ENCODE measurements at regions not wholly inside any gene's neighbourhood (a gene's known extent, or its start where the extent isn't known, plus 50 kb on each side); places are given as distances from the start of the nearest gene placed in this dataset.

GRCh38 chr6:87938287-87938686 lies 109.4 kb upstream of the SPACA1 start:
- Histone ChIP-seq H3K9ac (ENCODE audit: low read length in 2 of 2) (no peak overlapping the region), H3K36me3 (ENCODE audit: control insufficient read depth in 2 of 2, insufficient read depth in 2 of 2, low read length in 2 of 2) (no peaks in the 10 kb centered on the region), H3K9me3 (ENCODE audit: control insufficient read depth in 2 of 2, low read length in 2 of 2) (no peaks in the 10 kb centered on the region), H3K27ac (ENCODE audit: low read length) (no peak overlapping the region), H3K27me3 (ENCODE audit: control insufficient read depth in 1 of 2, insufficient read depth in 2 of 2, low read length in 2 of 2) (no peaks in the 10 kb centered on the region), H3K4me1 (ENCODE audit: control insufficient read depth, insufficient read depth, low read length) (peaks cover 3% of the 10 kb centered on the region), H3K4me3 (ENCODE audit: low read length in 2 of 2) (no peak overlapping the region)

- no peak overlapping the region for H3K4me3 ChIP-seq (ENCODE audit: low read length in 2 of 2)
- H3K27me3 ChIP-seq (ENCODE audit: control insufficient read depth in 1 of 2, insufficient read depth in 2 of 2, low read length in 2 of 2), result no peaks in the 10 kb centered on the region
- H3K4me1 ChIP-seq (ENCODE audit: control insufficient read depth, insufficient read depth, low read length), result no peaks in the 10 kb centered on the region
- H3K27ac ChIP-seq (ENCODE audit: low read length), result no peak overlapping the region
- no peaks in the 10 kb centered on the region for H3K36me3 ChIP-seq (ENCODE audit: control insufficient read depth in 2 of 2, insufficient read depth in 2 of 2, low read length in 2 of 2)
- H3K9me3 ChIP-seq (ENCODE audit: control insufficient read depth in 2 of 2, low read length in 2 of 2), result no peaks in the 10 kb centered on the region
- H3K9ac ChIP-seq (ENCODE audit: low read length in 2 of 2), result no peak overlapping the region
Measured at GRCh38 chr6:87936065-87936464, 111.6 kb upstream of the SPACA1 start.

GRCh38 chr6:87935196-87935595 lies 112.4 kb upstream of the SPACA1 start:
- Histone ChIP-seq H3K4me1 (ENCODE audit: control insufficient read depth, insufficient read depth, low read length) (no peaks in the 10 kb centered on the region), H3K9ac (ENCODE audit: low read length in 2 of 2) (no peak overlapping the region), H3K9me3 (ENCODE audit: control insufficient read depth in 2 of 2, low read length in 2 of 2) (no peaks in the 10 kb centered on the region), H3K4me3 (ENCODE audit: low read length in 2 of 2) (no peak overlapping the region), H3K36me3 (ENCODE audit: control insufficient read depth in 2 of 2, insufficient read depth in 2 of 2, low read length in 2 of 2) (no peaks in the 10 kb centered on the region), H3K27me3 (ENCODE audit: control insufficient read depth in 1 of 2, insufficient read depth in 2 of 2, low read length in 2 of 2) (no peaks in the 10 kb centered on the region), H3K27ac (ENCODE audit: low read length) (no peak overlapping the region)

- Histone ChIP-seq H3K27me3 (ENCODE audit: control insufficient read depth in 1 of 2, insufficient read depth in 2 of 2, low read length in 2 of 2) (no peaks in the 10 kb centered on the region), H3K4me1 (ENCODE audit: control insufficient read depth, insufficient read depth, low read length) (no peaks in the 10 kb centered on the region), H3K4me3 (ENCODE audit: low read length in 2 of 2) (no peak overlapping the region), H3K27ac (ENCODE audit: low read length) (no peak overlapping the region), H3K36me3 (ENCODE audit: control insufficient read depth in 2 of 2, insufficient read depth in 2 of 2, low read length in 2 of 2) (no peaks in the 10 kb centered on the region), H3K9ac (ENCODE audit: low read length in 2 of 2) (no peak overlapping the region), H3K9me3 (ENCODE audit: control insufficient read depth in 2 of 2, low read length in 2 of 2) (no peaks in the 10 kb centered on the region)
Measured at GRCh38 chr6:87932361-87932760, 115.3 kb upstream of the SPACA1 start.

- no peak overlapping the region for H3K4me3 ChIP-seq (ENCODE audit: low read length in 2 of 2)
- no peaks in the 10 kb centered on the region for H3K9me3 ChIP-seq (ENCODE audit: control insufficient read depth in 2 of 2, low read length in 2 of 2)
- H3K4me1 ChIP-seq (ENCODE audit: control insufficient read depth, insufficient read depth, low read length), result no peaks in the 10 kb centered on the region
- no peaks in the 10 kb centered on the region for H3K27me3 ChIP-seq (ENCODE audit: control insufficient read depth in 1 of 2, insufficient read depth in 2 of 2, low read length in 2 of 2)
- no peaks in the 10 kb centered on the region for H3K36me3 ChIP-seq (ENCODE audit: control insufficient read depth in 2 of 2, insufficient read depth in 2 of 2, low read length in 2 of 2)
- H3K9ac ChIP-seq (ENCODE audit: low read length in 2 of 2), result no peak overlapping the region
- H3K27ac ChIP-seq (ENCODE audit: low read length), result no peak overlapping the region
Measured at GRCh38 chr6:87929843-87930288, 117.8 kb upstream of the SPACA1 start.

- no peaks in the 10 kb centered on the region for H3K9me3 ChIP-seq (ENCODE audit: control insufficient read depth in 2 of 2, low read length in 2 of 2)
- no peaks in the 10 kb centered on the region for H3K36me3 ChIP-seq (ENCODE audit: control insufficient read depth in 2 of 2, insufficient read depth in 2 of 2, low read length in 2 of 2)
- H3K4me1 ChIP-seq (ENCODE audit: control insufficient read depth, insufficient read depth, low read length), result no peaks in the 10 kb centered on the region
- H3K27me3 ChIP-seq (ENCODE audit: control insufficient read depth in 1 of 2, insufficient read depth in 2 of 2, low read length in 2 of 2), result no peaks in the 10 kb centered on the region
- no peak overlapping the region for H3K4me3 ChIP-seq (ENCODE audit: low read length in 2 of 2)
- no peak overlapping the region for H3K9ac ChIP-seq (ENCODE audit: low read length in 2 of 2)
- H3K27ac ChIP-seq (ENCODE audit: low read length), result no peak overlapping the region
Measured at GRCh38 chr6:87926687-87927086, 121.0 kb upstream of the SPACA1 start.

- Histone ChIP-seq H3K27me3 (ENCODE audit: control insufficient read depth in 1 of 2, insufficient read depth in 2 of 2, low read length in 2 of 2) (no peaks in the 10 kb centered on the region), H3K36me3 (ENCODE audit: control insufficient read depth in 2 of 2, insufficient read depth in 2 of 2, low read length in 2 of 2) (no peaks in the 10 kb centered on the region), H3K27ac (ENCODE audit: low read length) (no peak overlapping the region), H3K9me3 (ENCODE audit: control insufficient read depth in 2 of 2, low read length in 2 of 2) (no peaks in the 10 kb centered on the region), H3K4me1 (ENCODE audit: control insufficient read depth, insufficient read depth, low read length) (no peaks in the 10 kb centered on the region), H3K4me3 (ENCODE audit: low read length in 2 of 2) (no peak overlapping the region), H3K9ac (ENCODE audit: low read length in 2 of 2) (no peak overlapping the region)
Measured at GRCh38 chr6:87926072-87926471, 121.6 kb upstream of the SPACA1 start.

GRCh38 chr6:87925373-87926060 lies 122.1 kb upstream of the SPACA1 start:
- Histone ChIP-seq H3K9ac (ENCODE audit: low read length in 2 of 2) (no peak overlapping the region), H3K9me3 (ENCODE audit: control insufficient read depth in 2 of 2, low read length in 2 of 2) (no peaks in the 10 kb centered on the region), H3K4me3 (ENCODE audit: low read length in 2 of 2) (no peak overlapping the region), H3K4me1 (ENCODE audit: control insufficient read depth, insufficient read depth, low read length) (no peaks in the 10 kb centered on the region), H3K27ac (ENCODE audit: low read length) (no peak overlapping the region), H3K27me3 (ENCODE audit: control insufficient read depth in 1 of 2, insufficient read depth in 2 of 2, low read length in 2 of 2) (no peaks in the 10 kb centered on the region), H3K36me3 (ENCODE audit: control insufficient read depth in 2 of 2, insufficient read depth in 2 of 2, low read length in 2 of 2) (no peaks in the 10 kb centered on the region)

- H3K36me3 ChIP-seq (ENCODE audit: control insufficient read depth in 2 of 2, insufficient read depth in 2 of 2, low read length in 2 of 2), result no peaks in the 10 kb centered on the region
- H3K27ac ChIP-seq (ENCODE audit: low read length), result no peak overlapping the region
- no peak overlapping the region for H3K9ac ChIP-seq (ENCODE audit: low read length in 2 of 2)
- no peaks in the 10 kb centered on the region for H3K9me3 ChIP-seq (ENCODE audit: control insufficient read depth in 2 of 2, low read length in 2 of 2)
- H3K4me3 ChIP-seq (ENCODE audit: low read length in 2 of 2), result no peak overlapping the region
- no peaks in the 10 kb centered on the region for H3K4me1 ChIP-seq (ENCODE audit: control insufficient read depth, insufficient read depth, low read length)
- H3K27me3 ChIP-seq (ENCODE audit: control insufficient read depth in 1 of 2, insufficient read depth in 2 of 2, low read length in 2 of 2), result no peaks in the 10 kb centered on the region
Measured at GRCh38 chr6:87923389-87924050, 124.1 kb upstream of the SPACA1 start.

- Histone ChIP-seq H3K4me3 (ENCODE audit: low read length in 2 of 2) (no peak overlapping the region), H3K27me3 (ENCODE audit: control insufficient read depth in 1 of 2, insufficient read depth in 2 of 2, low read length in 2 of 2) (no peaks in the 10 kb centered on the region), H3K36me3 (ENCODE audit: control insufficient read depth in 2 of 2, insufficient read depth in 2 of 2, low read length in 2 of 2) (no peaks in the 10 kb centered on the region), H3K27ac (ENCODE audit: low read length) (no peak overlapping the region), H3K9ac (ENCODE audit: low read length in 2 of 2) (no peak overlapping the region), H3K9me3 (ENCODE audit: control insufficient read depth in 2 of 2, low read length in 2 of 2) (no peaks in the 10 kb centered on the region), H3K4me1 (ENCODE audit: control insufficient read depth, insufficient read depth, low read length) (no peaks in the 10 kb centered on the region)
Measured at GRCh38 chr6:87922947-87923330, 124.7 kb upstream of the SPACA1 start.

GRCh38 chr6:87922196-87922946 lies 125.3 kb upstream of the SPACA1 start:
- no peaks in the 10 kb centered on the region for H3K4me1 ChIP-seq (ENCODE audit: control insufficient read depth, insufficient read depth, low read length)
- H3K9me3 ChIP-seq (ENCODE audit: control insufficient read depth in 2 of 2, low read length in 2 of 2), result no peaks in the 10 kb centered on the region
- H3K9ac ChIP-seq (ENCODE audit: low read length in 2 of 2), result no peak overlapping the region
- no peaks in the 10 kb centered on the region for H3K36me3 ChIP-seq (ENCODE audit: control insufficient read depth in 2 of 2, insufficient read depth in 2 of 2, low read length in 2 of 2)
- no peaks in the 10 kb centered on the region for H3K27me3 ChIP-seq (ENCODE audit: control insufficient read depth in 1 of 2, insufficient read depth in 2 of 2, low read length in 2 of 2)
- no peak overlapping the region for H3K4me3 ChIP-seq (ENCODE audit: low read length in 2 of 2)
- H3K27ac ChIP-seq (ENCODE audit: low read length), result no peak overlapping the region
